GM23338 (cell line): ENCODE measurements at regions not wholly inside any gene's neighbourhood (a gene's known extent, or its start where the extent isn't known, plus 50 kb on each side); places are given as distances from the start of the nearest gene placed in this dataset.

Experiments used
- ATAC-seq: fragments of 200-7000 bp; cut with Tn5 transposase; 3 replicates; pipeline ENCODE4 v1.9.1; 2020
- DNase-seq: peaks from one replicate; pipeline ENCODE4 v3.0.0-alpha.2; 2015; ENCODE audit warnings: low spot score
- H2AFZ ChIP-seq: fragments of 200-600 bp; sonication (generic); 2 replicates; pipeline ENCODE4 v1.8.0; 2016; ENCODE audit warnings: antibody characterized with exemption, mild to moderate bottlenecking, moderate library complexity
- H3F3A ChIP-seq: fragments of 200-600 bp; sonication (generic); replicated peaks from 2 replicates; pipeline ENCODE4 v1.8.0; 2017; ENCODE audit warnings: antibody characterized with exemption, mixed run types, low read depth
- H3K27ac ChIP-seq: fragments of 200-600 bp; sonication (generic); 2 replicates; pipeline ENCODE4 v1.6.1; 2016; ENCODE audit warnings: low read depth
- H3K27me3 ChIP-seq: fragments of 200-600 bp; sonication (generic); 2 replicates; pipeline ENCODE4 v1.8.0; 2016; ENCODE audit warnings: mild to moderate bottlenecking, mixed run types, moderate library complexity; ENCODE audit not compliant: insufficient read depth
- H3K36me3 ChIP-seq: fragments of 200-600 bp; sonication (generic); 2 replicates; pipeline ENCODE4 v1.8.0; 2016; ENCODE audit warnings: mild to moderate bottlenecking; ENCODE audit not compliant: insufficient read depth
- H3K4me1 ChIP-seq: fragments of 200-600 bp; sonication (generic); 2 replicates; pipeline ENCODE4 v1.8.0; 2016; ENCODE audit warnings: mild to moderate bottlenecking, moderate library complexity; ENCODE audit not compliant: insufficient read depth
- H3K4me2 ChIP-seq: fragments of 200-600 bp; sonication (generic); 2 replicates; pipeline ENCODE4 v1.7.1; 2017; ENCODE audit warnings: mixed run types
- H3K4me3 ChIP-seq: fragments of 200-600 bp; sonication (generic); 2 replicates; pipeline ENCODE4 v1.6.1; 2016; ENCODE audit warnings: mixed run types
- H3K79me2 ChIP-seq: fragments of 200-600 bp; sonication (generic); replicated peaks from 2 replicates; pipeline ENCODE4 v1.8.0; 2017; ENCODE audit warnings: mild to moderate bottlenecking; ENCODE audit not compliant: insufficient read depth
- H3K9me2 ChIP-seq: fragments of 200-600 bp; sonication (generic); 2 replicates; pipeline ENCODE4 v1.8.0; 2017; ENCODE audit not compliant: insufficient read depth
- H4K20me1 ChIP-seq: fragments of 200-600 bp; sonication (generic); replicated peaks from 2 replicates; pipeline ENCODE4 v1.8.0; 2017; ENCODE audit warnings: mild to moderate bottlenecking; ENCODE audit not compliant: insufficient read depth
- H3K27ac Mint-ChIP-seq: 2 replicates; pipeline ENCODE4 v1.8.0; 2020; ENCODE audit warnings: inconsistent platforms, mild to moderate bottlenecking, moderate library complexity, mixed read lengths
- H3K27me3 Mint-ChIP-seq: 3 replicates; pipeline ENCODE4 v1.8.0; 2022; ENCODE audit warnings: low read depth, mild to moderate bottlenecking, moderate library complexity, mixed read lengths, inconsistent platforms; ENCODE audit not compliant: insufficient read depth, poor library complexity
- H3K36me3 Mint-ChIP-seq: 3 replicates; pipeline ENCODE4 v1.8.0; 2021; ENCODE audit warnings: low read depth, mild to moderate bottlenecking, inconsistent platforms, moderate library complexity, mixed read lengths
- H3K4me1 Mint-ChIP-seq: 3 replicates; pipeline ENCODE4 v1.8.0; 2020; ENCODE audit warnings: mild to moderate bottlenecking, inconsistent platforms, mixed read lengths
- H3K4me3 Mint-ChIP-seq: 3 replicates; pipeline ENCODE4 v1.8.0; 2021; ENCODE audit warnings: moderate library complexity, mild to moderate bottlenecking, inconsistent platforms, mixed read lengths
- H3K9me3 Mint-ChIP-seq: 3 replicates; pipeline ENCODE4 v1.8.0; 2020; ENCODE audit warnings: moderate library complexity, mild to moderate bottlenecking, inconsistent platforms, mixed read lengths
- CREB1 ChIP-seq: fragments of 250-450 bp; sonication (Bioruptor Pico); IDR thresholded peaks from 2 replicates; pipeline ENCODE4 v1.5.0; 2020; ENCODE audit warnings: low read depth, mild to moderate bottlenecking, moderate library complexity
- EZH2 ChIP-seq: fragments of 200-600 bp; sonication (generic); IDR thresholded peaks from one replicate; pipeline ENCODE4 v1.8.0; 2017; ENCODE audit warnings: antibody characterized with exemption, mild to moderate bottlenecking, low read depth; ENCODE audit not compliant: unreplicated experiment
- EZH2phosphoT487 ChIP-seq: fragments of 200-600 bp; sonication (generic); IDR thresholded peaks from one replicate; pipeline ENCODE4 v1.8.1; 2018; ENCODE audit warnings: antibody characterized with exemption; ENCODE audit not compliant: unreplicated experiment
- JUNB ChIP-seq: IDR thresholded peaks from one replicate; pipeline ENCODE4 v1.6.1; 2016; ENCODE audit warnings: antibody characterized with exemption; ENCODE audit not compliant: unreplicated experiment
- NANOG ChIP-seq: IDR thresholded peaks from 2 replicates; pipeline ENCODE4 v1.6.1; 2016; ENCODE audit warnings: antibody characterized with exemption, borderline replicate concordance
- POLR2AphosphoS5 ChIP-seq: IDR thresholded peaks from 2 replicates; pipeline ENCODE4 v1.6.1; 2016; ENCODE audit warnings: antibody characterized with exemption, low read depth
- STAT1 ChIP-seq: IDR thresholded peaks from one replicate; pipeline ENCODE4 v1.6.1; 2016; ENCODE audit warnings: antibody characterized with exemption; ENCODE audit not compliant: unreplicated experiment
- ZNF331 ChIP-seq: fragments of 250-450 bp; sonication (Bioruptor Pico); IDR thresholded peaks from 2 replicates; pipeline ENCODE4 v1.5.0; 2020; ENCODE audit warnings: low read depth, mild to moderate bottlenecking, moderate library complexity
- TF ChIP-seq, protein P1 (sequence below): IDR thresholded peaks from one replicate; pipeline ENCODE4 v1.6.1; 2018; ENCODE audit warnings: antibody characterized with exemption; ENCODE audit not compliant: unreplicated experiment
- TF ChIP-seq, protein P2 (sequence below), 2 experiments: fragments of 200-600 bp in 1 of 2; sonication (generic) in 1 of 2; conservative IDR thresholded peaks; 2 replicates each; pipeline versions ENCODE4 v1.5.1 to v1.6.1; 2016 to 2017; ENCODE audit warnings: antibody characterized with exemption in 2 of 2, low read depth in 2 of 2, mild to moderate bottlenecking in 2 of 2, moderate library complexity in 1 of 2
- TF ChIP-seq, protein P3 (sequence below): IDR thresholded peaks from 2 replicates; pipeline ENCODE4 v1.6.1; 2016; ENCODE audit warnings: antibody characterized with exemption

DNA sequence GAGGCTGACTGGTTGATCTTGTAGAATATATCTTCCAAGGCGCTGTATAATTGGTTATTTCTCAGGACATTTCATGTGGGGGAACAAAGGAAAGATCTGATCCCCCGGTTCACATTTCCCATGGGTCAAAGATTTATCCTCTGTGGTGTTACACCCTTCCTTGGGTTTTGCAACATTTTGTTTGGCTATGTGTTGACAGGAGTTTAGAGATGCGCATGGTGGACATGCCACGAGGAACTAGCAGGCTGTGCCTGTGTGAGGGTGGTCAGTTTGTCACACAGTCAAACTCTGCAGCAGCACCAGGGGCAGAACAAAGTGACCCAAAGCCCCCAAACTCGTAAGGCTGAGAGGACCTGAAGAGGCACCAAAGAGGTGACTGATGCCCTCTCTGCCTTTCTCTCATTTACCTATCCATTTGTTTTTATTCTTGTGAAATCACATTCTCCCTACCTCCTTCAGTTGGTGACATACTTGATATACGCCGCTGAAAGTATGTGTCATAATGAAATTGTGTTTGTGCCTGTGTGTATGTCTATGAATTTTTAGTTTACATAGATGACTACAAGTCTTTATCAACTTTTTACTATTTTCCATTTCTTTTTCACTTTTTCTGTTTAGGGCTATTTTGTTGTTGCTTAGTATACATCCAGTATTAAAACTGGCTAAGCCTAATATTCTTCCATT, 164.7 kb downstream of the SPCS3 start (continued):
- TF ChIP-seq, protein P1, sequence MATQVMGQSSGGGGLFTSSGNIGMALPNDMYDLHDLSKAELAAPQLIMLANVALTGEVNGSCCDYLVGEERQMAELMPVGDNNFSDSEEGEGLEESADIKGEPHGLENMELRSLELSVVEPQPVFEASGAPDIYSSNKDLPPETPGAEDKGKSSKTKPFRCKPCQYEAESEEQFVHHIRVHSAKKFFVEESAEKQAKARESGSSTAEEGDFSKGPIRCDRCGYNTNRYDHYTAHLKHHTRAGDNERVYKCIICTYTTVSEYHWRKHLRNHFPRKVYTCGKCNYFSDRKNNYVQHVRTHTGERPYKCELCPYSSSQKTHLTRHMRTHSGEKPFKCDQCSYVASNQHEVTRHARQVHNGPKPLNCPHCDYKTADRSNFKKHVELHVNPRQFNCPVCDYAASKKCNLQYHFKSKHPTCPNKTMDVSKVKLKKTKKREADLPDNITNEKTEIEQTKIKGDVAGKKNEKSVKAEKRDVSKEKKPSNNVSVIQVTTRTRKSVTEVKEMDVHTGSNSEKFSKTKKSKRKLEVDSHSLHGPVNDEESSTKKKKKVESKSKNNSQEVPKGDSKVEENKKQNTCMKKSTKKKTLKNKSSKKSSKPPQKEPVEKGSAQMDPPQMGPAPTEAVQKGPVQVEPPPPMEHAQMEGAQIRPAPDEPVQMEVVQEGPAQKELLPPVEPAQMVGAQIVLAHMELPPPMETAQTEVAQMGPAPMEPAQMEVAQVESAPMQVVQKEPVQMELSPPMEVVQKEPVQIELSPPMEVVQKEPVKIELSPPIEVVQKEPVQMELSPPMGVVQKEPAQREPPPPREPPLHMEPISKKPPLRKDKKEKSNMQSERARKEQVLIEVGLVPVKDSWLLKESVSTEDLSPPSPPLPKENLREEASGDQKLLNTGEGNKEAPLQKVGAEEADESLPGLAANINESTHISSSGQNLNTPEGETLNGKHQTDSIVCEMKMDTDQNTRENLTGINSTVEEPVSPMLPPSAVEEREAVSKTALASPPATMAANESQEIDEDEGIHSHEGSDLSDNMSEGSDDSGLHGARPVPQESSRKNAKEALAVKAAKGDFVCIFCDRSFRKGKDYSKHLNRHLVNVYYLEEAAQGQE: no peak
- TF ChIP-seq CREB1: no peak
- no peak for TF ChIP-seq ZNF331
- TF ChIP-seq STAT1: no peak
- no peak for TF ChIP-seq JUNB

DNA sequence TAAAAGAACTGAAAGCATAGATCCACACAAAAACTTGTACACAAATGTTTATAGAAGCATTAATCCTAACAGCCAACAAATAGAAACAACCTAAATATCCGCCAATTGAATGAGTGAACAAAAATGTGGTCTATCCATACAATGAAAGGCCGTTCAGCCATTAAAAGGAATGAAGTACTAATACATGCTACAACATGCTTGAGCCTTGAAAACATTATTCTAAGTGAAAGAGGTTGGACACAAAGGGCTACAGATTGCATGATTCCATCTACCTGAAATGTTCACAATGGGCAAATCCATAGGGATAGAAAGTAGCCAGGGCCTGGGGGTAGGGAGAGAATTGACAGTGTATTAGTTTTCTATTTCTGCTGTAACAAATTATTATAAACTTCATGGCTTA, 169.2 kb downstream of the SPCS3 start:
- peaks cover 4% of the 10 kb centered on the region; the same call in 2 of the 3 replicates for H3K4me1 Mint-ChIP-seq
- Histone ChIP-seq H3K4me3 (no peak overlapping the region), H3K4me1 (no peaks in the 10 kb centered on the region), H3K4me2 (no peak overlapping the region), H3K9me2 (no peaks in the 10 kb centered on the region), H3K27me3 (no peaks in the 10 kb centered on the region), H4K20me1 (no peaks in the 10 kb centered on the region), H3F3A (no peaks in the 10 kb centered on the region), H3K27ac (no peak overlapping the region), H3K79me2 (no peaks in the 10 kb centered on the region), H2AFZ (no peak overlapping the region), H3K36me3 (no peaks in the 10 kb centered on the region)
- no peaks in the 10 kb centered on the region for H3K9me3 Mint-ChIP-seq
- ATAC-seq: no peak
- H3K36me3 Mint-ChIP-seq: no peaks in the 10 kb centered on the region
- H3K4me3 Mint-ChIP-seq: no peak overlapping the region
- TF ChIP-seq CREB1: no peak
- TF ChIP-seq, protein P2, sequence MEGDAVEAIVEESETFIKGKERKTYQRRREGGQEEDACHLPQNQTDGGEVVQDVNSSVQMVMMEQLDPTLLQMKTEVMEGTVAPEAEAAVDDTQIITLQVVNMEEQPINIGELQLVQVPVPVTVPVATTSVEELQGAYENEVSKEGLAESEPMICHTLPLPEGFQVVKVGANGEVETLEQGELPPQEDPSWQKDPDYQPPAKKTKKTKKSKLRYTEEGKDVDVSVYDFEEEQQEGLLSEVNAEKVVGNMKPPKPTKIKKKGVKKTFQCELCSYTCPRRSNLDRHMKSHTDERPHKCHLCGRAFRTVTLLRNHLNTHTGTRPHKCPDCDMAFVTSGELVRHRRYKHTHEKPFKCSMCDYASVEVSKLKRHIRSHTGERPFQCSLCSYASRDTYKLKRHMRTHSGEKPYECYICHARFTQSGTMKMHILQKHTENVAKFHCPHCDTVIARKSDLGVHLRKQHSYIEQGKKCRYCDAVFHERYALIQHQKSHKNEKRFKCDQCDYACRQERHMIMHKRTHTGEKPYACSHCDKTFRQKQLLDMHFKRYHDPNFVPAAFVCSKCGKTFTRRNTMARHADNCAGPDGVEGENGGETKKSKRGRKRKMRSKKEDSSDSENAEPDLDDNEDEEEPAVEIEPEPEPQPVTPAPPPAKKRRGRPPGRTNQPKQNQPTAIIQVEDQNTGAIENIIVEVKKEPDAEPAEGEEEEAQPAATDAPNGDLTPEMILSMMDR (conservative IDR thresholded peaks at IDR 0.05; ENCODE audit: low read depth in 2 of 2): no peak
- no peaks in the 10 kb centered on the region for H3K27me3 Mint-ChIP-seq
- no peak for DNase-seq
- no peak overlapping the region for H3K27ac Mint-ChIP-seq

DNA sequence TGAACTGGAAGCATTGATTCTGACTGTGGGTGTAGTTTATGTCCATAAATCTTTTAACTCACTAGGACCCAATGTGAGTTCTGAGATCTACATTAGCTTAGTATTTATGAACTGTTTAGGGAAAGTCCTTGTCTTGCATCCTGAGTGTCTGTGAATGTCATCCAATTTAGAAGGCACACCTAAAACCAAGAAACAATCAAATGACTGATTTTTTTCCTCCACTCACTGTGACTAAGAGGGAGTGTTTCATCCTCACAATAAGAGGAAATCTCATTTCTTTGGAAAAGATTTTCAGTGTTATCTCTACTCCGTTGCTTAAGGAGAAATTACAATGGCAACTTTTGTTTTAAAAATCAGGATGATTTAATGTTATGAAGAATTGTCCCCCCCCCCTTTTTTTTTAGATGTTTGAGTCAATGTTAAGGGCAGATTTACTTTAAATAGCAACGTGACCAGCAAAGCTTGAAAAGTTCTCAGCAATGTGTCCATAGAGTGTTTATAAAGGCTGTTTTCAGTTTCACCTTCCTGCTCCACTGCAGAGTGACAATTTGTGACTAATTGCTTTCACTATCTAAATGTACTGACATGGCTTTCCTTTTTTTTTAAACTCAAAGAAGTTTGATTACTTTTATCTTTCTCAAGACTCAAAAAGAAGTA, 173.0 kb downstream of the SPCS3 start:
- no peaks in the 10 kb centered on the region for H3F3A ChIP-seq
- H3K36me3 Mint-ChIP-seq: no peaks in the 10 kb centered on the region
- no peaks in the 10 kb centered on the region for H3K9me2 ChIP-seq
- H3K27me3 ChIP-seq: no peaks in the 10 kb centered on the region
- H4K20me1 ChIP-seq: no peaks in the 10 kb centered on the region
- H3K4me1 Mint-ChIP-seq: no peaks in the 10 kb centered on the region
- H3K27ac ChIP-seq: no peak overlapping the region
- H3K9me3 Mint-ChIP-seq: no peaks in the 10 kb centered on the region
- ATAC-seq (no peak), DNase-seq (no peak)
- no peaks in the 10 kb centered on the region for H3K27me3 Mint-ChIP-seq
- no peaks in the 10 kb centered on the region for H3K79me2 ChIP-seq
- no peak overlapping the region for H3K4me3 Mint-ChIP-seq
- H3K4me2 ChIP-seq: no peak overlapping the region
- no peaks in the 10 kb centered on the region for H3K4me1 ChIP-seq
- H2AFZ ChIP-seq: no peak overlapping the region
- H3K27ac Mint-ChIP-seq: no peak overlapping the region
- H3K36me3 ChIP-seq: no peaks in the 10 kb centered on the region
- no peak overlapping the region for H3K4me3 ChIP-seq
- TF ChIP-seq EZH2 (no peak), EZH2phosphoT487 (no peak), NANOG (no peak), POLR2AphosphoS5 (no peak)
- TF ChIP-seq, protein P3, sequence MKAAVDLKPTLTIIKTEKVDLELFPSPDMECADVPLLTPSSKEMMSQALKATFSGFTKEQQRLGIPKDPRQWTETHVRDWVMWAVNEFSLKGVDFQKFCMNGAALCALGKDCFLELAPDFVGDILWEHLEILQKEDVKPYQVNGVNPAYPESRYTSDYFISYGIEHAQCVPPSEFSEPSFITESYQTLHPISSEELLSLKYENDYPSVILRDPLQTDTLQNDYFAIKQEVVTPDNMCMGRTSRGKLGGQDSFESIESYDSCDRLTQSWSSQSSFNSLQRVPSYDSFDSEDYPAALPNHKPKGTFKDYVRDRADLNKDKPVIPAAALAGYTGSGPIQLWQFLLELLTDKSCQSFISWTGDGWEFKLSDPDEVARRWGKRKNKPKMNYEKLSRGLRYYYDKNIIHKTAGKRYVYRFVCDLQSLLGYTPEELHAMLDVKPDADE: no peak
- TF ChIP-seq, protein P2 (conservative IDR thresholded peaks at IDR 0.05; ENCODE audit: low read depth in 2 of 2): no peak
